Sigmoid colon (tissue), 4 donors: ENCODE measurements at regions not wholly inside any gene's neighbourhood (a gene's known extent, or its start where the extent isn't known, plus 50 kb on each side); places are given as distances from the start of the nearest gene placed in this dataset.

Experiments
- POLR2AphosphoS5 ChIP-seq, 4 donors: sonication (generic); formaldehyde crosslinking; IDR thresholded peaks; one replicate each; pipeline ENCODE4 v1.6.1; 2017; ENCODE audit warnings: antibody characterized with exemption in 4 of 4
- TF ChIP-seq, protein P1 (sequence below), 4 experiments: fragments of 450-650 bp in 3 of 4; fragments of 200-600 bp in 1 of 4; IDR thresholded peaks; one replicate each; pipeline ENCODE4 v1.5.1; 2016 to 2019; ENCODE audit warnings: antibody characterized with exemption in 4 of 4, mild to moderate bottlenecking in 3 of 4, moderate library complexity in 2 of 4

GRCh38 chr2:23114299-23114698 is 270.7 kb upstream of the KLHL29 start:
- TF ChIP-seq, protein P1, sequence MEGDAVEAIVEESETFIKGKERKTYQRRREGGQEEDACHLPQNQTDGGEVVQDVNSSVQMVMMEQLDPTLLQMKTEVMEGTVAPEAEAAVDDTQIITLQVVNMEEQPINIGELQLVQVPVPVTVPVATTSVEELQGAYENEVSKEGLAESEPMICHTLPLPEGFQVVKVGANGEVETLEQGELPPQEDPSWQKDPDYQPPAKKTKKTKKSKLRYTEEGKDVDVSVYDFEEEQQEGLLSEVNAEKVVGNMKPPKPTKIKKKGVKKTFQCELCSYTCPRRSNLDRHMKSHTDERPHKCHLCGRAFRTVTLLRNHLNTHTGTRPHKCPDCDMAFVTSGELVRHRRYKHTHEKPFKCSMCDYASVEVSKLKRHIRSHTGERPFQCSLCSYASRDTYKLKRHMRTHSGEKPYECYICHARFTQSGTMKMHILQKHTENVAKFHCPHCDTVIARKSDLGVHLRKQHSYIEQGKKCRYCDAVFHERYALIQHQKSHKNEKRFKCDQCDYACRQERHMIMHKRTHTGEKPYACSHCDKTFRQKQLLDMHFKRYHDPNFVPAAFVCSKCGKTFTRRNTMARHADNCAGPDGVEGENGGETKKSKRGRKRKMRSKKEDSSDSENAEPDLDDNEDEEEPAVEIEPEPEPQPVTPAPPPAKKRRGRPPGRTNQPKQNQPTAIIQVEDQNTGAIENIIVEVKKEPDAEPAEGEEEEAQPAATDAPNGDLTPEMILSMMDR (IDR thresholded peaks at IDR 0.05) = no peak
- TF ChIP-seq POLR2AphosphoS5 (IDR thresholded peaks at IDR 0.05) = no peak
